DOHH2 (cell line): ENCODE measurements at regions not wholly inside any gene's neighbourhood (a gene's known extent, or its start where the extent isn't known, plus 50 kb on each side); places are given as distances from the start of the nearest gene placed in this dataset.

Source experiments
- H3F3A ChIP-seq: fragments of 200-600 bp; sonication (generic), shearing (Covaris generic); 2 replicates; pipeline ENCODE4 v1.6.0; 2016; ENCODE audit warnings: antibody characterized with exemption, mild to moderate bottlenecking; ENCODE audit not compliant: control insufficient read depth, insufficient read depth
- H3K27ac ChIP-seq: fragments of 200-600 bp; sonication (generic); 2 replicates; pipeline ENCODE4 v1.5.1; 2014; ENCODE audit warnings: low read depth, mild to moderate bottlenecking, low read length, moderate library complexity
- H3K27me3 ChIP-seq: fragments of 200-600 bp; sonication (generic); 2 replicates; pipeline ENCODE4 v1.6.1; 2014; ENCODE audit warnings: mild to moderate bottlenecking, low read length, mixed read lengths; ENCODE audit not compliant: control insufficient read depth
- H3K36me3 ChIP-seq: fragments of 200-600 bp; sonication (generic); 2 replicates; pipeline ENCODE4 v1.6.1; 2014; ENCODE audit warnings: mild to moderate bottlenecking, low read length, moderate library complexity, mixed read lengths; ENCODE audit not compliant: control insufficient read depth
- H3K4me1 ChIP-seq: fragments of 200-600 bp; sonication (generic); 2 replicates; pipeline ENCODE4 v1.6.1; 2014; ENCODE audit warnings: mild to moderate bottlenecking, low read length, mixed read lengths; ENCODE audit not compliant: control insufficient read depth
- H3K4me2 ChIP-seq: fragments of 200-600 bp; sonication (generic); 2 replicates; pipeline ENCODE4 v1.6.0; 2014; ENCODE audit warnings: mild to moderate bottlenecking, low read length, moderate library complexity
- H3K4me3 ChIP-seq: fragments of 200-600 bp; sonication (generic); 2 replicates; pipeline ENCODE4 v1.5.1; 2014; ENCODE audit warnings: mild to moderate bottlenecking, low read length, mixed read lengths
- H3K79me2 ChIP-seq: fragments of 200-600 bp; sonication (generic); 2 replicates; pipeline ENCODE4 v1.6.1; 2014; ENCODE audit warnings: mild to moderate bottlenecking, low read length, mixed read lengths; ENCODE audit not compliant: control insufficient read depth
- H3K9me2 ChIP-seq: fragments of 200-600 bp; sonication (generic); replicated peaks from 2 replicates; pipeline ENCODE4 v1.6.1; 2014; ENCODE audit warnings: mild to moderate bottlenecking, low read length, mixed read lengths; ENCODE audit not compliant: control insufficient read depth
- H3K9me3 ChIP-seq: fragments of 200-600 bp; sonication (generic); 2 replicates; pipeline ENCODE4 v1.6.1; 2014; ENCODE audit warnings: antibody characterized with exemption, low read length, mixed read lengths; ENCODE audit not compliant: control insufficient read depth, insufficient read depth
- H4K20me1 ChIP-seq: fragments of 200-600 bp; sonication (generic); 2 replicates; pipeline ENCODE4 v1.6.0; 2014; ENCODE audit warnings: low read depth, mild to moderate bottlenecking, antibody characterized with exemption, low read length, moderate library complexity; ENCODE audit not compliant: control insufficient read depth, insufficient read depth
- CTCF ChIP-seq: fragments of 200-600 bp; sonication (generic); IDR thresholded peaks from one replicate; pipeline ENCODE4 v1.5.1; 2014; ENCODE audit warnings: antibody characterized with exemption, mild to moderate bottlenecking, low read depth, low read length; ENCODE audit not compliant: poor library complexity, severe bottlenecking
- EZH2phosphoT487 ChIP-seq: fragments of 200-600 bp; sonication (generic); IDR thresholded peaks from 2 replicates; pipeline ENCODE4 v1.6.1; 2017; ENCODE audit warnings: borderline replicate concordance, mild to moderate bottlenecking, antibody characterized with exemption, low read length, moderate library complexity, mixed read lengths

GRCh38 chr18:49677081-49677480 is 115.2 kb downstream of the LIPG start:
- Histone ChIP-seq H3K27ac (no peak overlapping the region), H3K79me2 (no peaks in the 10 kb centered on the region), H3K4me2 (no peak overlapping the region), H3K36me3 (no peaks in the 10 kb centered on the region), H4K20me1 (no peaks in the 10 kb centered on the region), H3K9me2 (no peaks in the 10 kb centered on the region), H3K4me1 (no peaks in the 10 kb centered on the region), H3K9me3 (no peaks in the 10 kb centered on the region), H3K4me3 (no peak overlapping the region), H3K27me3 (peaks cover 9% of the 10 kb centered on the region), H3F3A (no peaks in the 10 kb centered on the region)
- TF ChIP-seq CTCF = no peak
- TF ChIP-seq EZH2phosphoT487 = no peak

- H3K27ac ChIP-seq = no peak overlapping the region
- TF ChIP-seq EZH2phosphoT487 (no peak), CTCF (no peak)
- no peaks in the 10 kb centered on the region for H3F3A ChIP-seq
- H3K4me3 ChIP-seq = no peak overlapping the region
- H3K27me3 ChIP-seq = peaks cover 9% of the 10 kb centered on the region
- H3K79me2 ChIP-seq = no peaks in the 10 kb centered on the region
- no peaks in the 10 kb centered on the region for H3K36me3 ChIP-seq
- no peaks in the 10 kb centered on the region for H4K20me1 ChIP-seq
- no peaks in the 10 kb centered on the region for H3K4me1 ChIP-seq
- no peaks in the 10 kb centered on the region for H3K9me3 ChIP-seq
- no peaks in the 10 kb centered on the region for H3K9me2 ChIP-seq
- H3K4me2 ChIP-seq = no peak overlapping the region
Measured at GRCh38 chr18:49673281-49673680, 111.4 kb downstream of the LIPG start.

GRCh38 chr18:49672853-49673252 is 111.0 kb downstream of the LIPG start:
- Histone ChIP-seq H3K4me1 (no peaks in the 10 kb centered on the region), H3K4me2 (no peak overlapping the region), H3K27ac (no peak overlapping the region), H3F3A (no peaks in the 10 kb centered on the region), H3K4me3 (no peak overlapping the region), H4K20me1 (no peaks in the 10 kb centered on the region), H3K27me3 (peaks cover 8% of the 10 kb centered on the region), H3K79me2 (no peaks in the 10 kb centered on the region), H3K9me2 (no peaks in the 10 kb centered on the region), H3K36me3 (no peaks in the 10 kb centered on the region), H3K9me3 (no peaks in the 10 kb centered on the region)
- no peak for TF ChIP-seq EZH2phosphoT487
- no peak for TF ChIP-seq CTCF

GRCh38 chr18:49669403-49669802 is 107.5 kb downstream of the LIPG start:
- Histone ChIP-seq H3K9me2 (no peaks in the 10 kb centered on the region), H3K4me1 (no peaks in the 10 kb centered on the region), H3K4me3 (no peak overlapping the region), H3K79me2 (no peaks in the 10 kb centered on the region), H3K27me3 (peaks cover 7% of the 10 kb centered on the region), H4K20me1 (no peaks in the 10 kb centered on the region), H3K36me3 (no peaks in the 10 kb centered on the region), H3K27ac (no peak overlapping the region), H3K9me3 (no peaks in the 10 kb centered on the region), H3F3A (no peaks in the 10 kb centered on the region), H3K4me2 (no peak overlapping the region)
- TF ChIP-seq CTCF = no peak
- TF ChIP-seq EZH2phosphoT487 = no peak
